B cell (primary cell): ENCODE measurements at regions not wholly inside any gene's neighbourhood (a gene's known extent, or its start where the extent isn't known, plus 50 kb on each side); places are given as distances from the start of the nearest gene placed in this dataset.

ENCODE experiments used
- CTCF ChIP-seq: fragments of 200-600 bp; IDR thresholded peaks from one replicate; pipeline ENCODE4 v1.8.0; 2022; ENCODE audit warnings: antibody characterized with exemption, mild to moderate bottlenecking
- EZH2 ChIP-seq: IDR thresholded peaks from 2 replicates; pipeline ENCODE4 v1.6.1; 2012; ENCODE audit warnings: borderline replicate concordance, low read depth, mild to moderate bottlenecking, moderate library complexity, low read length; ENCODE audit not compliant: insufficient read depth, poor library complexity, severe bottlenecking

GRCh38 chrX:5733501-5733900 lies 495.2 kb downstream of the NLGN4X start:
- TF ChIP-seq EZH2: no peak
- no peak for TF ChIP-seq CTCF
